ENCODE measurements at regions not wholly inside any gene's neighbourhood (a gene's known extent, or its start where the extent isn't known, plus 50 kb on each side); places are given as distances from the start of the nearest gene placed in this dataset.

DNA sequence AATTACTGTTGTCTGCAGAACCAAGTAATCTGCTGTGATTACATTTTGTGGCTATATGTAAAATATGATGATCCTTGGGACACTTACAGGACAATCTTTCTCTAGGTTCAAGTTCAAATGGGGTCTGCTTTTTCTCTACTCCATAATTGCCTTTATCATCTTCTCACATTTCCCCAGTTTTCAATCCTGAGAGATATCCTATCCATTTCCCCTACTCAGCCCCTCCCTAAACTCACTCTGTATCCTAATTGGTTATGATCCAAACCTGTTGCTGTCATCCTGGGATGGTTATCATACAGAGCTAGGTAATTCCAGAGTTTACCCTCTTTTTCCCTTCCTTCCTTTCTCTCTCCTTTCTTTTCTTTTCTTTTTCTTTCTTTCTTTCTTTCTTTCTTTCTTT is 100.5 kb upstream of the ELAC2 start:
- Histone ChIP-seq H3K36me3 (ENCODE audit: control insufficient read depth in 5 of 5, insufficient read depth in 5 of 5, low read length in 5 of 5) (no peaks in the 10 kb centered on the region), H3K27me3 (ENCODE audit: control insufficient read depth in 5 of 5, insufficient read depth in 4 of 5, low read length in 5 of 5) (peaks cover 0 to 4% (median 0%) of the 10 kb centered on the region in 5 donors), H3K9ac (ENCODE audit: low read length in 5 of 5) (no peak overlapping the region), H3K4me1 (ENCODE audit: control insufficient read depth in 5 of 5, insufficient read depth in 5 of 5, low read length in 5 of 5) (peaks cover 0 to 5% (median 0%) of the 10 kb centered on the region in 5 donors), H3K9me3 (ENCODE audit: control insufficient read depth in 5 of 5, low read length in 5 of 5) (no peaks in the 10 kb centered on the region), H3K4me3 (ENCODE audit: low read depth in 1 of 5, low read length in 5 of 5) (no peak overlapping the region), H3K27ac (ENCODE audit: low read depth, low read length) (no peak overlapping the region)

DNA sequence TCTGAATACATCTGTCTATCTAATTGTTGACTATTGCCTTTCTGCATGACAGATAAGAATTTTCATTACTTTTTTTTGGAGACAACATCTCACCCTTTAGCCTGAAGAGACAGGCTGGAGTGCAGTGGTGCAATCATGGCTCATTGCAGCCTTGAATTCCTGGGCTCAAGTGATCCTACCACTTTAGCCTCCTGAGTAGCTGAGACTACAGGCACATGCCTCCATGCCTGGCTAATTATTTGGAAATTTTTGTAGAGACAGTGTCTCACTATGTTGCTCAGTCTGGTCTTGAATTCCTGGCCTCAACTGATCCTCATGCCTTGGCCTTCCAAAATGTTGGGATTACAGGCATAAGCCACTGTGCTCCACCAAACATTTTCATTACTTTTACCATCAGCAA is 99.8 kb upstream of the ELAC2 start:
- no peak overlapping the region for H3K27ac ChIP-seq (ENCODE audit: low read depth, low read length)
- no peak overlapping the region for H3K9ac ChIP-seq (ENCODE audit: low read length in 5 of 5)
- H3K4me3 ChIP-seq (ENCODE audit: low read depth in 1 of 5, low read length in 5 of 5), result no peak overlapping the region
- H3K4me1 ChIP-seq (ENCODE audit: control insufficient read depth in 5 of 5, insufficient read depth in 5 of 5, low read length in 5 of 5), result peaks cover 0 to 5% (median 0%) of the 10 kb centered on the region in 5 donors
- peaks cover 0 to 7% (median 0%) of the 10 kb centered on the region in 5 donors for H3K27me3 ChIP-seq (ENCODE audit: control insufficient read depth in 5 of 5, insufficient read depth in 4 of 5, low read length in 5 of 5)
- H3K36me3 ChIP-seq (ENCODE audit: control insufficient read depth in 5 of 5, insufficient read depth in 5 of 5, low read length in 5 of 5), result no peaks in the 10 kb centered on the region
- no peaks in the 10 kb centered on the region for H3K9me3 ChIP-seq (ENCODE audit: control insufficient read depth in 5 of 5, low read length in 5 of 5)

DNA sequence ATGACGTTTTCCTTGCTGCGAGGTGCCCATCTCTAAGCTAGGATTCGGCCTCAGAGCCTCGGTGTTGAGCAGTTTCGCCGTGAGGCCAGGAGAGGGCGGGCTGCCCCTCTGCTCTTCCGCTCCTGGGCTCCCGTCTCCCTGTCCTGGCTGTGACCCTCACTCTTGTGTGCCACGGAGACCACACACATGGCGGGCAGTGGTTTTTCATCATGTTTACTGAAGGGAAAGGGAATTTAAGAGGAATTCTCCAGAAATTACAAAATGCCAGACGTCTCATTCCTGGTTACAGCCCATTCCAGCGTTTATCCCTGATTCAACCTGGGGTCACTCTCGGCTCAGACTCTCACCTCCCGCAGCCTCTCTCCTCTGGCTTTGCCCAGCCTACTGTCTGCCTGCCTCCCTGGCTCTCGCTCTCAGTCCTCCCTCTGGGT is 96.8 kb upstream of the ELAC2 start:
- H3K4me3 ChIP-seq (ENCODE audit: low read depth in 1 of 5, low read length in 5 of 5), result no peak overlapping the region
- H3K36me3 ChIP-seq (ENCODE audit: control insufficient read depth in 5 of 5, insufficient read depth in 5 of 5, low read length in 5 of 5), result no peaks in the 10 kb centered on the region
- H3K9ac ChIP-seq (ENCODE audit: low read length in 5 of 5), result no peak overlapping the region
- H3K4me1 ChIP-seq (ENCODE audit: control insufficient read depth in 5 of 5, insufficient read depth in 5 of 5, low read length in 5 of 5), result peaks cover 0 to 5% (median 0%) of the 10 kb centered on the region in 5 donors
- H3K27ac ChIP-seq (ENCODE audit: low read depth, low read length), result no peak overlapping the region
- peaks cover 0 to 9% (median 0%) of the 10 kb centered on the region in 5 donors for H3K27me3 ChIP-seq (ENCODE audit: control insufficient read depth in 5 of 5, insufficient read depth in 4 of 5, low read length in 5 of 5)
- H3K9me3 ChIP-seq (ENCODE audit: control insufficient read depth in 5 of 5, low read length in 5 of 5), result no peaks in the 10 kb centered on the region

DNA sequence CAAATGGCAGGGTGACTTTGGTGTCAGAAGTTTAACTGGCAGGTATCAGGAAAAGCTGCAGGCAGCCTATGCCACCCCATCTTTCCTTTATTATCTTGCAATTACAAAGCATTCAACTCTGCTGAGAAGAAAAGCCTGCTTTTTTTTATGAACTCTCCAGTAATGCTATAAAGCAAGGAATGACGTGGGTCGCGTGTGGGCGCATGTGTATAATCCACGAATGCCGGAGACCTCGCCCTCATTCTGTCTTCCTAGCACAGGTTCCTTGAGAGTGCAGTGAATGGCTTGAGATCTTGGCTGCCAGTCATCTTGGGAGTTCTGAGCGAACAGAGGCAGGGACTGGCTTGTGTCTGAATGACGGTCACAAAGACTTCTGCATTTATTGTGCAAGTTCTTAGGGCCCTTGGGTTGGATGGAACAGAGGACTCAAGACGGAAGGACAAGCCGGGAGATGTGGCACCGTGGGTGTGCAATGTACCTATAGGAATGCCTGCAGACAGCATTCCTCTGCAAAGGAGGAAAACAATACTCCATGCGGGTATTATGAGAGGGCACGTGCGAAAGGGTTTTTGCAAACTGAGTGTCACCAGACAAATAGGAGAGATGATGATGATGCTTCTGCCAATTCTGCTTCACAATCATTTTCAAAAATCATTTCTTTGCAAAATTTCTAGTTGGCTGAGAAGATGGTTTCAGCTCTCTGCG is 96.1 kb upstream of the ELAC2 start:
- Histone ChIP-seq H3K9me3 (ENCODE audit: control insufficient read depth in 5 of 5, low read length in 5 of 5) (no peaks in the 10 kb centered on the region), H3K4me1 (ENCODE audit: control insufficient read depth in 5 of 5, insufficient read depth in 5 of 5, low read length in 5 of 5) (peaks cover 0 to 5% (median 0%) of the 10 kb centered on the region in 5 donors), H3K4me3 (ENCODE audit: low read depth in 1 of 5, low read length in 5 of 5) (no peak overlapping the region), H3K9ac (ENCODE audit: low read length in 5 of 5) (no peak overlapping the region), H3K27ac (ENCODE audit: low read depth, low read length) (no peak overlapping the region), H3K27me3 (ENCODE audit: control insufficient read depth in 5 of 5, insufficient read depth in 4 of 5, low read length in 5 of 5) (peaks cover 0 to 9% (median 0%) of the 10 kb centered on the region in 5 donors), H3K36me3 (ENCODE audit: control insufficient read depth in 5 of 5, insufficient read depth in 5 of 5, low read length in 5 of 5) (no peaks in the 10 kb centered on the region)

DNA sequence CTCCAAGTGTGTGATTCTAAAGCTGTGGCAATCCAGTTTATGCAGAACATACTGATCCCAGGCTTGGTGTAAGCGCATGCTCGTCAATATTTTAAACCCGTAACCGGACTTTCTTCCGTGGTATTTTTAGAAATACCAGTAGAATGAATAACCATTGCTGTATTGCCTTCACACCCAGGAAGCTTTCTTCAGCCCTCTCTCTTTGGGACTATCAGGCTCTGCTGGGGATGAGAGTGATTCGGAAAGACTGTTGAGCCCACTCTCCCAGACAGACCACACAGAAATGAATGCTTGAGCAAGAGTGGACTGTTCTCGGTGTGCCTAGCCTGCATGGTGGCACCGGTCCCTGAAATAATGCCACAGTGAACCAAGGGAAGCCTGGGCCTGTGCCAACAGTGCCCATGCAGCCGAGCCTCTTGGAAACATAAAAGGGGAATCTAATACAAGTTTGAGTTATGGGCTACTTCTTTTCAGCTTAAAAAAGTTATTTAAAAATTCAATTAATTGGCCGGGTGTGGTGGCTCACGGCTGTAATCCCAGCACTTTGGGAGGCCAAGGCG is 89.9 kb upstream of the ELAC2 start:
- H3K27ac ChIP-seq (ENCODE audit: low read depth, low read length), result no peak overlapping the region
- H3K4me3 ChIP-seq (ENCODE audit: low read depth in 1 of 5, low read length in 5 of 5), result no peak overlapping the region
- no peaks in the 10 kb centered on the region for H3K4me1 ChIP-seq (ENCODE audit: control insufficient read depth in 5 of 5, insufficient read depth in 5 of 5, low read length in 5 of 5)
- no peak overlapping the region for H3K9ac ChIP-seq (ENCODE audit: low read length in 5 of 5)
- H3K27me3 ChIP-seq (ENCODE audit: control insufficient read depth in 5 of 5, insufficient read depth in 4 of 5, low read length in 5 of 5), result peaks cover 0 to 4% (median 0%) of the 10 kb centered on the region in 5 donors
- H3K36me3 ChIP-seq (ENCODE audit: control insufficient read depth in 5 of 5, insufficient read depth in 5 of 5, low read length in 5 of 5), result no peaks in the 10 kb centered on the region
- H3K9me3 ChIP-seq (ENCODE audit: control insufficient read depth in 5 of 5, low read length in 5 of 5), result no peaks in the 10 kb centered on the region

DNA sequence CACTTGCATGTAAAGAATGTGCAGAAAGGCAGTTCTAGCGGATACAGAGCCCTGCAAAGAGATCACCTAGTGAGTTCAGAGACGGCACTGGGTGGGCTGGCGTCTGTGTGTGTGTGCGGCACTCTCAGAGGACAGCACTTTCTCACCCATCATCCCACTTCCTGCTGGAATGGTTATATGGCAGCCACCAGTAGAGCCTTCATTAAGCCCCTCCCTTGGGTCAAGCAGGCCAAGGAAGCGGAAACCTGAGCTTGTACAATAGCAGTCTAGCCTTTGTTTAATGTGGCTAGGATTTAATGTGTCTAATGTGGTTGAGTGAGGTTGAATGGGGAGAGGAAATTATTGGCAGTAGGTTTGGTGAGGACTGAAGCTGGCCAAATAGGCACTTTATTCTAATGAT is 88.3 kb upstream of the ELAC2 start:
- Histone ChIP-seq H3K9ac (ENCODE audit: low read length in 5 of 5) (no peak overlapping the region), H3K36me3 (ENCODE audit: control insufficient read depth in 5 of 5, insufficient read depth in 5 of 5, low read length in 5 of 5) (no peaks in the 10 kb centered on the region), H3K4me3 (ENCODE audit: low read depth in 1 of 5, low read length in 5 of 5) (no peak overlapping the region), H3K4me1 (ENCODE audit: control insufficient read depth in 5 of 5, insufficient read depth in 5 of 5, low read length in 5 of 5) (no peaks in the 10 kb centered on the region), H3K9me3 (ENCODE audit: control insufficient read depth in 5 of 5, low read length in 5 of 5) (no peaks in the 10 kb centered on the region), H3K27ac (ENCODE audit: low read depth, low read length) (no peak overlapping the region), H3K27me3 (ENCODE audit: control insufficient read depth in 5 of 5, insufficient read depth in 4 of 5, low read length in 5 of 5) (no peaks in the 10 kb centered on the region)

DNA sequence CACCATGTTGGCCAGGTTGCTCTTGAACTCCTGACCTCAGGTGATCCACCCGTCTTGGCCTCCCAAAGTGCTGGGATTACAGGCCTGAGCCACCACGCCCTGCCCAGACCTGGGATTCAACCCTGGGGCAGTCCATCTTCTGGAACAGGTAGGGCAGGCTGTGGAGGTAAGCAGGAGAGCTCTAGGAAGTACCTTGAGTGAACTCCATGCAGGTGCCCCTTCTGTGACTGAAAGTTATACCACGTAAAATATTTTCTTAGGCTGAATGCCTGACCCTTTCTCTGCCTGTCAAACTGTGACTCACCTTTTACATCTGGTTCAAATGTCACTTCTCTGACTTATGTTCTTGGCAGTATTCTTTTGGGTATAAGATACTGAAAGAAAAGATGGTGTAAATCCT is 86.7 kb upstream of the ELAC2 start:
- no peak overlapping the region for H3K4me3 ChIP-seq (ENCODE audit: low read depth in 1 of 5, low read length in 5 of 5)
- no peaks in the 10 kb centered on the region for H3K9me3 ChIP-seq (ENCODE audit: control insufficient read depth in 5 of 5, low read length in 5 of 5)
- H3K27me3 ChIP-seq (ENCODE audit: control insufficient read depth in 5 of 5, insufficient read depth in 4 of 5, low read length in 5 of 5), result no peaks in the 10 kb centered on the region
- no peak overlapping the region for H3K27ac ChIP-seq (ENCODE audit: low read depth, low read length)
- H3K9ac ChIP-seq (ENCODE audit: low read length in 5 of 5), result no peak overlapping the region
- no peaks in the 10 kb centered on the region for H3K36me3 ChIP-seq (ENCODE audit: control insufficient read depth in 5 of 5, insufficient read depth in 5 of 5, low read length in 5 of 5)
- no peaks in the 10 kb centered on the region for H3K4me1 ChIP-seq (ENCODE audit: control insufficient read depth in 5 of 5, insufficient read depth in 5 of 5, low read length in 5 of 5)

DNA sequence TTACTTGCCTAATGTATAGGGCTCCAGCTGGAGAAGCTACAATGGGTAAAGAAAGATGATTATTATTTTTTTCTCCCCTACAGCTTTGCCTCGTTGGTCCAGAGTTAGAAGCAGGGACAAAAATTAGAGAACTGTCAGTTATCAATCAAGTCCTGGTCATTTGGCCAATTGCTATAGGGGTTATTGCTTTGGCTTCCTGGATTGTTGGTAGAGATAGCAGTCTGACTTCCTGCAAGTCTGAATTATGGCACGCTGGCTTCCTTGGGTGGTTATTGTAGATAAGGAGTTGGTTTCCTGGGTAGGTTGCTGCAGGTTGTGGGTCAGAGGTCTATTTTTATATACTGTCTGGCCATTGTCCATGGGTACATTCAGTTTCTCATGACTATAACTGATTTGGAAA is 84.7 kb upstream of the ELAC2 start:
- no peaks in the 10 kb centered on the region for H3K9me3 ChIP-seq (ENCODE audit: control insufficient read depth in 5 of 5, low read length in 5 of 5)
- no peaks in the 10 kb centered on the region for H3K36me3 ChIP-seq (ENCODE audit: control insufficient read depth in 5 of 5, insufficient read depth in 5 of 5, low read length in 5 of 5)
- no peaks in the 10 kb centered on the region for H3K4me1 ChIP-seq (ENCODE audit: control insufficient read depth in 5 of 5, insufficient read depth in 5 of 5, low read length in 5 of 5)
- no peak overlapping the region for H3K27ac ChIP-seq (ENCODE audit: low read depth, low read length)
- no peak overlapping the region for H3K4me3 ChIP-seq (ENCODE audit: low read depth in 1 of 5, low read length in 5 of 5)
- H3K27me3 ChIP-seq (ENCODE audit: control insufficient read depth in 5 of 5, insufficient read depth in 4 of 5, low read length in 5 of 5), result no peaks in the 10 kb centered on the region
- H3K9ac ChIP-seq (ENCODE audit: low read length in 5 of 5), result no peak overlapping the region

DNA sequence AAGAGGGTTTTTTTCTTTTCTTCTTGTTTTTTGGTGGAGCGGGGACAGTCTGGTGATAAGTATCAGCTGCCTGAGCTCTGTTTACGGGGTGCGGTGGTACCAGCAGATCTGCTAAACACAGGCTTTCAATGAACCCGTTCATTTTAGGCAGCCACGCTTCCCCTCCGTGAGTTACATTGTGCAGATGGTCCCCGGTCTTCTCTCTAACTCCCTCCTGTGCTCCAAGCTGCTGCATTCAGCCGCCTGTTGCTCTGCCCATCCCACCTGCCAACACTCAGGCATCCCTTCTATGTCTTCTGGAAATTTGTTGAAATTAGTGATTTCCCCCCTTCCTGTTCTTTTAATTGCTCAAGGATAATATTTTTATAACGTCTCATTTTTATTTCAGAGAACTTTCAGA is 82.1 kb upstream of the ELAC2 start:
- Histone ChIP-seq H3K4me3 (ENCODE audit: low read depth in 1 of 5, low read length in 5 of 5) (no peak overlapping the region), H3K4me1 (ENCODE audit: control insufficient read depth in 5 of 5, insufficient read depth in 5 of 5, low read length in 5 of 5) (no peaks in the 10 kb centered on the region), H3K27me3 (ENCODE audit: control insufficient read depth in 5 of 5, insufficient read depth in 4 of 5, low read length in 5 of 5) (no peaks in the 10 kb centered on the region), H3K27ac (ENCODE audit: low read depth, low read length) (no peak overlapping the region), H3K36me3 (ENCODE audit: control insufficient read depth in 5 of 5, insufficient read depth in 5 of 5, low read length in 5 of 5) (no peaks in the 10 kb centered on the region), H3K9ac (ENCODE audit: low read length in 5 of 5) (no peak overlapping the region), H3K9me3 (ENCODE audit: control insufficient read depth in 5 of 5, low read length in 5 of 5) (no peaks in the 10 kb centered on the region)

DNA sequence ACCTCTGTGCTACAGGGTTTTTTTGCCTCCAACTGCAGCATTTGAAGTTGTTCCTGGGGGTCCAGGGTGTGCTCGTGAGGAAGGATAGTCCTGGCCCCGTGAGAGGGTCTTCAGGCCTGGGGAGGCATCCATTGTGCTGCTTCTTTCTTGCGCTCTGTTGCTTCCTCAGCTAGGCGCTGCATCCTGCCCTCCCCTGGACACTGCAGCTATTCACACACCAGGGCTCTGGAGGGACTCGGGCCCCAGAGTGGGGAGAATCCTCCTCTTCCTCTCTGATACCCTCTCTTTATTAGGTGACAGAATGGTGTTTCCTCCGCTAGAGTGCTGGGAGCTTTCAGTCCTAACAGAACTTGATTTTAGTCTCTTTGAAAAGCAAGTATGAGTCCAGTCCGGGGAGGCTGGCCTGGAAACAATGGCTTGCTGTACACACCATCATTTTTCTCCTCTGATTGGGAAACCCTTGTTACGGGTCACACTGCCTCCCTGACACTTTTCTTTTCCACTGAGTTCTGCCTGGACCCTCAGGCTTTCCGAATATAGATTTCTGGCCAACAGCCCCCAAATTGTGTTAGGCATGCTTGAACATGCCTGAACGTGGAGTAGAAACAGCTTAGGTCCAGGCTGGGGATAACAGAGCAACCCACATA is 81.4 kb upstream of the ELAC2 start:
- no peaks in the 10 kb centered on the region for H3K4me1 ChIP-seq (ENCODE audit: control insufficient read depth in 5 of 5, insufficient read depth in 5 of 5, low read length in 5 of 5)

More for the DNA sequence above, 81.4 kb upstream of the ELAC2 start:
- Histone ChIP-seq H3K4me3 (ENCODE audit: low read depth in 1 of 5, low read length in 5 of 5) (no peak overlapping the region), H3K9me3 (ENCODE audit: control insufficient read depth in 5 of 5, low read length in 5 of 5) (no peaks in the 10 kb centered on the region), H3K27me3 (ENCODE audit: control insufficient read depth in 5 of 5, insufficient read depth in 4 of 5, low read length in 5 of 5) (no peaks in the 10 kb centered on the region), H3K36me3 (ENCODE audit: control insufficient read depth in 5 of 5, insufficient read depth in 5 of 5, low read length in 5 of 5) (no peaks in the 10 kb centered on the region), H3K27ac (ENCODE audit: low read depth, low read length) (no peak overlapping the region), H3K9ac (ENCODE audit: low read length in 5 of 5) (no peak overlapping the region)

Data from subcutaneous abdominal adipose tissue (tissue), 5 donors.